NCI-H1105 (cell line): ENCODE measurements at regions not wholly inside any gene's neighbourhood (a gene's known extent, or its start where the extent isn't known, plus 50 kb on each side); places are given as distances from the start of the nearest gene placed in this dataset.

Source experiments
- DNase-seq: peaks from one replicate; lab custom pipeline; 2025; lab: John Stamatoyannopoulos, UW

- DNase-seq = peak; percentile 58
These were observed 1271.7 kb upstream of the SLC39A10 start for GRCh38 chr2:194385376-194385775.

GRCh38 chr2:194383401-194383800 lies 1273.6 kb upstream of the SLC39A10 start:
- DNase-seq = no peak

- no peak for DNase-seq
These were observed 1274.8 kb upstream of the SLC39A10 start for GRCh38 chr2:194382221-194382620.

- DNase-seq = no peak
These were observed 1277.0 kb upstream of the SLC39A10 start for GRCh38 chr2:194380011-194380410.

GRCh38 chr2:194367390-194367789 lies 1289.6 kb upstream of the SLC39A10 start:
- DNase-seq = peak; percentile 31

- DNase-seq = no peak
These were observed 1293.1 kb upstream of the SLC39A10 start for GRCh38 chr2:194363878-194364277.

DNA sequence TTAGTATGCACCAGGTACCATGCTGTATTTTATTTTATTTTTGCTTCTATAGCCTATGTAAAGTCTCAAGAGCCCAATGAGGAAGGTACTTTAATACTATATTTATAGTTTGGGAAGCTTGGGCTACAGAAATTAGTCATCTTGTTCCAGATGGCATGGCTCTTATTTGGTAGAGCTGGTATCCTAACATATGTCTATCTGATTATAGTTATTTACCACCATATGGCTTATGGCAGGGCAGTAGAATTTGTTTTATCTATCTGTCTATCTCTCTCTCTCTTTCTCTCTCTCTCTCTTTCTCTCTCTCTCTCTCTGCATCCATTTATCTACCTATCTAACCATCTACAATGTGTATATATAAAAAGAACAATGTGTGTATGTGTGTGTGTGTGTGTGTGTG lies 1293.7 kb upstream of the SLC39A10 start:
- no peak for DNase-seq

DNA sequence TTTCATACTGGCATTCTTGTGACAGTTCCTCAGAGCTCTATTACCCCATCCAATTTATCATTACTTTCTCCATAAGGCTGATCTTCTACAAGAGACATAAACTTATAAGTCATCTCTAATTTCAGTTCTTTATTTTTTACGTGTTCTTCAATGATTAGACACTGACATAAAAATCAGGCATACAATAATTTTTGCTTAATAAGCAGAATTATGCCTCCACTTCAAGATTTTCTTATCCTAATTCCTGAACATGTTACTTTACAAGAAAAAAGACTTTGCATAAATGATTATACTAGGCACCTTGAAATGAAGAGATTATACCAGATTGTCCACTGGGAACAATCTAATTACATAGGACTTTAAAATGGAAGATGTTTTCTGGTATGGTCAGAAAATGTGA lies 1304.5 kb upstream of the SLC39A10 start:
- DNase-seq = no peak

DNA sequence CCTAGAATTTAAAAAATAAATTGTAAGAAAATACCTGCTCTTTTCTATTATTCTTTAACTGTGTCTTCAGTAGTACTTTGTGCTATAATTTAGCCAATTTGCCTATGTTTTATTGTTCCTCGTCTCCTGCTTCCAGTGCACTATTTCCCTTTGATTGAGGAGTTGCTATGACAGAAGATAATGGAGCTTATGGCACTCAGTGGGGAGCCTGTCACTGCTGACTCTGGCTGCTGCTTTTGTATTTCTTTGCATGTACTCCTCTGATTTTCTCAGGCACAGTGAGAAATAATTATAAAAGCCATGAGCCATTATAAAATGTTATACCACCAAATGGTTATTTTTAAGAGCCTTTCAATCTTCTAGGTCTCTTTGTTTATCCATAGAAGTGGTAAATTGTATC lies 1310.8 kb upstream of the SLC39A10 start:
- peak; percentile 38 for DNase-seq

DNA sequence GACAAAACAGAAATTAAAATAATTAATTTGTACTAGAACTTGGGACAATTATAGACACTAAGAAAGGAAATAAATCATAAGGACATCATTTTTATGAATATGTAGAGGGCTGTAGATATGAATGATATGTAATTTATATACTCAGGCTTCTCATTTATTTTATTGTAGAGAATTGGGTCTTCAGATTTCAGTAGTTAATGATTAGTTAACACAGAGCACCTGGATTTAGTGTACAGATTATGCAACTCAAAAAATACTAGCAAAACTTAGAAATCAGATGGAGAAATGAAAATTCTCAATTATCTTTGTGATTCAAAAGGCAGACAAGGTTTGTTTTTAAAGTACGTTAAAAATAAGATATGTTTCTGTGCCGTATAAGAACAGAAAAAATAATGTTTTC lies 1311.7 kb upstream of the SLC39A10 start:
- peak; percentile 28 for DNase-seq

- peak; percentile 8 for DNase-seq
These were observed 1313.9 kb upstream of the SLC39A10 start for GRCh38 chr2:194343167-194343566.

- no peak for DNase-seq
These were observed 1324.1 kb upstream of the SLC39A10 start for GRCh38 chr2:194332799-194333490.

GRCh38 chr2:194328456-194328855 lies 1328.6 kb upstream of the SLC39A10 start:
- DNase-seq = no peak

DNA sequence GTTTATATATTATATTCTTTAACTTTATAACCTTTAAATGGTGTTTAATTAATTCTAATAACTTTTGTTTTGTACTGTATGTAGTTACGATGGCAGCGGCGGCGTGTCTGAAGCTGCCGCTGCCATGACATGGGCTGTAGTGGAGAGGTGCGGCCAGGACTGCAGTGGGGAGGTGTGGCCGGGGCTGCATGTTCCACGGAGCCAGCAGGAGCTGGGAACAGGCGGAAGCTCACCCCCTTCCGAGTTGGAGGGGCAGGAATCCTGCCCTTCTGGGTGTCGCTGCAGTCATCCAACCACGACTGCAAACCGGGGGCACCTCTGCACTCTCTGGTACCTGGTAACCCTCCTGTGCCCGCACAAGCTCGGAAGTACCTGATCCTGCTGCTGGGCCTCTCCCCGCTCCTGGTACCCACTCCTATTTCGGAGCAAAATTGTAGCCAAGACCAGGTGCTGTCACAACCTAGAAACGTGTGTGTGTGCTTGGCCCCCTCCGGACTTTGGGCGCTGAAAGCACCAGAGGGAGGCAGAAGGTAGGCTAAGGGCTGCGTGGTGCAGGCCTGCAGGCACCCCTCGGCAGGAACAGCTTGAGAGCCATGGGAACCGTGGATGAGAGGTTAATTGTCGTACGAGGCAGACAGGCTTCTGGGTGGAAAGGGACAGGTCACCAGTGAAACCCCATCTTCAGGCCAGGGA lies 1329.7 kb upstream of the SLC39A10 start:
- no peak for DNase-seq

- DNase-seq = no peak
These were observed 1333.3 kb upstream of the SLC39A10 start for GRCh38 chr2:194323740-194324139.

- no peak for DNase-seq
These were observed 1336.5 kb upstream of the SLC39A10 start for GRCh38 chr2:194320520-194320919.

- DNase-seq = no peak
These were observed 1337.6 kb upstream of the SLC39A10 start for GRCh38 chr2:194319222-194319992.

DNA sequence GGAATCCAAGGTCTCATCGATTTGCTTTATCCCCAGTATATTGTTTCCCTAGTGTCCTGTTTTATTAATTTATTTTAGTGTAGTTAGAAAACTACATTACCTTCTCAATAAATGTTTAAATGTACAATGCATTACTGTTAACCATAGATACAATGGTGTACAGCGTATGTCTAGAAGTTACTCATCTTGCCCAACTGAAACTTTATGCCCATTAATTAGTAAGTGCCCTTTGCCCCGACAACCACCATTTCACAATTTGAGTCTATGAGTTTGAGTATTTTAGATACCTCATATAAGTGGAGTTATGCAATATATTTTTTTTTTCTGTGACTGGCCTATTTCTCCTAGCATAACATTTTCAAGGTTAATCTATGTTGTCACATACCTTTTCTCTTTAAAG lies 1343.0 kb upstream of the SLC39A10 start:
- DNase-seq = no peak

- no peak for DNase-seq
These were observed 1352.8 kb upstream of the SLC39A10 start for GRCh38 chr2:194304191-194304590.

DNA sequence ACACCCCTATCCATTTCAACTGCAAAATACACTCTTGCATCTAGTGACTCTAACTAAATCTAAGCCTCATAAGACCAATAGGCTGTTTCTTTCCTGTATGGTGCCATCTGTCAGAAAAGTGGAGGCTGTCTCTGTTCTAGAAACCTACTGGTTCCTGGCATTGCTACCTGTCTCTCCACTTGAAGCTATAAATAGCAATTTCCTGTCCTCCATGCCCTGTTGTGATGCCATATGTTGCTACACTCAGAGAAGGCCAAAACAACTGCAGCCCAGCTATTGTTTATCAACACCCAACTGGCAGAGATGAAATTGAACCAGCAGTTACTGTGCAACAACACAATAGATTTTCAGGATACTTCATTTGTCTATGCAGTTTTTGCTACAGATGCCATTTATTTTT lies 1355.1 kb upstream of the SLC39A10 start:
- peak; percentile 3 for DNase-seq

- no peak for DNase-seq
These were observed 1362.9 kb upstream of the SLC39A10 start for GRCh38 chr2:194294156-194294555.

DNA sequence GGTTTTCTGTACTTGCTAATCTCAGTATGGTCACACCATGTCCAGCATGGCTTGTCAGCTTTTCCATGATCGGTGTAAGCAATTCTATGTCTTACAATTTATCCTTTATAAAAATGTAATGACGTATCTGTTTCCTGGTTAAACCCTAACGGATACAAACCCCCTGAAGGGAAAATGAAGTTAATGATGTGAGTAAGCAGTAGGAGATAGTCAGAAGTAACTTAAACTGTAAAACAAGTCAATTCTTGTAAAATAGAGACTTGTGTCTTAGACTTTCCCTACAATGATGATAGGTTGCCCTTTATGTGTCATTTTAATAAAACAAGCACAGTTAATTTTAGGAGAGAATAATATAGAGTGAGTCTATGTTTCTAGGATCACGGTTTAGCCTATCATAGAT lies 1365.9 kb upstream of the SLC39A10 start:
- no peak for DNase-seq
